NCI-H2107 (cell line): ENCODE measurements at regions not wholly inside any gene's neighbourhood (a gene's known extent, or its start where the extent isn't known, plus 50 kb on each side); places are given as distances from the start of the nearest gene placed in this dataset.

Source experiments
- DNase-seq: peaks from one replicate; lab custom pipeline; 2025; lab: John Stamatoyannopoulos, UW

DNA sequence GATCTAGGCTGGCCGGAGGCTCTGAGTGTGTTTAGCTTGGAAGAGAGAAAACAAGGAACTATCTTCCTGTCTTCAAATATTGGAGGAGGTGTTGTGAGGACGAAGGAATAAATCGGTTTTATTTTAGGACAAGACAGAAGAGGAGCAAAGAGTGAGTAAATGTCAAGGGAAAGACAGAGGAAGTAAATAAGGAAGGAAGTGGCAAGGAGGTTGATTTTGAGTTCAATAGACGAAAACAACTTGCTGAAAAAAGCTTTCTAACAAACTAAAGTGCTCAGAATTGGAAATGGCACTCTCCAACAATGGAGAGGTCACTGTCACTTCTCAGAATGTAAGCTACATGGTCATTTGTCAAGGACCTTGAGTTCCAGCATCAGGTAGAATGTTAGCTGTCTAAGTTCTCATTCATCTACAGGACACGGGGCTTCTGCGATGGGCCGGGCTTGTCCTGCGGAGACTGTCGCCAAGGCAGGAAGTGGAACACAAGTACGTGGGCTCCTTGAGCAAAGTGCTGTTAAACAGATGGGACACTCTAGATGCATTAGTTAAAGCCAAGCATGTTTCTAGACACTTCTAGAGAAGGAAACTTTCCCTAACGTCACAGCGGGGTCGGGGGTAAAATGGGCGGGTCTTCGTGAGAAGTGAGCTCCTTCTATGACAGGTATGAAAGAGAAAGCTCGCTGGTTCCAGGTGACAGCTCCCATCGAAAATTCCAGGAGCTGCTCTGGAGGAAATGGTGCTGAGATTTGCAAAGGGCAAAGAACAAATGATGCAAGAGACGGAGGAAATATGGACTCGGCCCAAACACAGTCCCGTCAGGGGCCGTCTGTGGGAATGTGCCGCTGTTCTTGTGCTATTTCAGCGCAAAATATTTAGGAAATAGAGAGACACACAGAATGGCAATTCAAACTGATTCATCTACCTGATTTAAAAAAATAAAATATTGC, 103.9 kb upstream of the UBL3 start:
- no peak for DNase-seq

DNA sequence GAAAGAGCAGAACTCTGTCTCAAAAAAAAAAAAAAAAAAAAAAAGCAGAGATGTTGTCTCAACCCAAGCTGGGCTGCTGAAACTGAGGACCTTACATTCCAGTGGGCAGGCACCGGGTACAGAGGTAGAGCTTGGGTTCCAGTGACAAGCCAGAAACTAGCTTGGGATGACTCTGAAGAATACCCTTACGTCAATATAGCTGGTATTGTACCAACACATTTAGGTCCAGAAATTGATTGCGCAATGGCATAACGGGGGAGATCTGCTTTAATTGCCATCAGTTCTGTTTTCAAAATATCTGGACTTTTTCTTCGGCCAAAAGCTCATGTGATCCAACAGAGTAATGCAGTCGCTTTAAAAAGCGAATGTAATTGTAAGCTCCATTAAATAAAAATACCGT, 103.1 kb upstream of the UBL3 start:
- no peak for DNase-seq

- no peak for DNase-seq
These were observed 101.8 kb upstream of the UBL3 start for GRCh38 chr13:29952245-29952644.

DNA sequence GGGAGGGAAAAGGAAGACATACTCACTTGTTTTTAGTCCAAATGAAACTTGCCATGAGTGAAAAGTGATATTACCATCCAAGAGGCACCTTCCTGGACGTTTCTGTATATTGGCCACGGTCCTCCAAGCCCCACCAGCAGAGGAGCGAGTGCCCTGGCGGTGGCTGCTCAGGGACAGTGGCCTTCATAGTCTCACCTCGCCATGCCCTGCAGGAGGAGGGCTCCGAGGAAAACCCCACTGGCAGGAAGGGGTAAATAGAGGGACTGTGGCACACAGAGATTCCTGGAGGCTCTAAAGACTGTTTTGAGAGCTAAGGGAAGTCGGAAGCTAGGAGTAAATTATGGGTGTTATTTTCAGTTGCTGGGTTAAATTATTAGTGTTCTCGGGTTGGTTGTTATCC, 98.4 kb upstream of the UBL3 start:
- no peak for DNase-seq

- no peak for DNase-seq
These were observed 97.8 kb upstream of the UBL3 start for GRCh38 chr13:29948244-29948643.

DNA sequence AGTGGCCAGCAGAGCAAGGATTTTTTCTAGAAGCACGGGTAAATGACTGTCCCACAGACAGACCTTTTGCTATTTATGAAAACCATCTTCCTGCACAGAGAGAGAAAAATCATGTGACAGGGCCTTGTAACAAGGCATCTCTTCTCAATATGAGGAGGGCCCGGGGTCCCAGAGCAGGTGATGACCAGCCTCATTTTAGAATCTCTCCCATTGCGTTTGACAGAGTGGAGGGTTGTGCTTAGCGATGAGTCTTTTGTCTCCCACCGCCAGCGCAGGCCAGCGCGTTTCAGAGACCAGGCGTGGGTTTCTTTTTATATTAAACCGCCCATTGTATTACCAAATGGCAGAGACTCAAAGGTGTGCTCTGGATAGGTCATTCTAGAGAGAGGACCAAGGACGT, 97.4 kb upstream of the UBL3 start:
- DNase-seq = no peak

- DNase-seq = no peak
These were observed 95.7 kb upstream of the UBL3 start for GRCh38 chr13:29946093-29946492.

- no peak for DNase-seq
These were observed 93.3 kb upstream of the UBL3 start for GRCh38 chr13:29943686-29944085.

DNA sequence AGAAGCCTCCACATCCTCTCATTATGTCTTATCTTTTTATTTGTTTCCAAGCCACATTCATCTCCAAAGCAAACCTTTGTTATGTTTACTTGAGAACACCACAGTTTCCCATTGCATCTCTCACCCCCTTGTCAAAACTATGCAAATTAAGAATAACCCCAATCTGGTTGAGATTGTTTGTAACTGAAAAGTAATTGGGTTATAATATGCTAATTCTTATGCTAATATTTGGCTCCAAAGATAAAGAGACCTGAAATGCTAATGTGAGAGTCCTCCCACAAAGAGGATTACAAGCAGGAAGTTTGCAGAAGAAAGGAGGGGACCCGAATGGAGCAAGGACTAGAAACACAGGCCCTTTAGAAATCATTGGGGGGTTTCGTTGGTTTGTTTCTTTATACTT, 92.9 kb upstream of the UBL3 start:
- DNase-seq = no peak

GRCh38 chr13:29940715-29941114, 90.3 kb upstream of the UBL3 start:
- DNase-seq = no peak

DNA sequence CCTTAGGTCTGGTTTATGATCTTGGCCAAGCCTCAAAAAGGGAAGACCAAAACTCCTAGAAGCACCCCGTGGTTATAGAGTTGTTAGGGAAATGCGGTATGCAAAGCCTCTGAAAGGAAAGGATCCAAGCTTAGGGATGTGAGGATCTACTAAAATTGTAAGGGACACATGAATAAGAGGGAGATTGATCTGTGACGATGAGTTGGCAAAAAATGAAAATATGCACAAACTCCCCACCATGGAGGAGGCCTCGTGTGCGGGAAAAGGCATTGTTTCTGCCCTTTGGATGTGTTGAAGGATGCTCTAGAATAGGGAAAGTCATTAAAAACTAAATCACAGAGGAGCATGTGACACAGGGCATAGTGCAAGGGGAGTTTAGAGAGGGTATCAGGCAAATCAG, 88.7 kb upstream of the UBL3 start:
- DNase-seq = no peak

DNA sequence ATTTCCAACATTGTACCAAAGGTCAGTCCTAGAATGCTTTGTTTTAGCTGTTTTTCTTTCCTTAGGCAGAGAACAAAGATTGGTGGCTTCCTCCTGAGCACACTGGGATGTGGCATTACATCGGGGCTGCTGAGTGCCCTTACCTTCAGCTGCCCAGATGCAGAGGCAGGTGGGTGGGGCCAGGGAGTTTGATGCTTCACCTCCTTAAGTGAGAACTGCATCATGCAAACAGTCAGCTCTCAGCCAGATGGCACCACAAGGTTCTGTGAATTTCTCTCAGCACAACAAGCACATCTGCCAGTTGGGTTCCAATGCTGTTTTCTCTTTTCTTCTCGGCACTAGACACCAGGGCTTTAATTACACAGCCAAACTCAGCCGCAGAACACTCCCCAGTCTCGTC, 87.4 kb upstream of the UBL3 start:
- peak; percentile 20 for DNase-seq

DNA sequence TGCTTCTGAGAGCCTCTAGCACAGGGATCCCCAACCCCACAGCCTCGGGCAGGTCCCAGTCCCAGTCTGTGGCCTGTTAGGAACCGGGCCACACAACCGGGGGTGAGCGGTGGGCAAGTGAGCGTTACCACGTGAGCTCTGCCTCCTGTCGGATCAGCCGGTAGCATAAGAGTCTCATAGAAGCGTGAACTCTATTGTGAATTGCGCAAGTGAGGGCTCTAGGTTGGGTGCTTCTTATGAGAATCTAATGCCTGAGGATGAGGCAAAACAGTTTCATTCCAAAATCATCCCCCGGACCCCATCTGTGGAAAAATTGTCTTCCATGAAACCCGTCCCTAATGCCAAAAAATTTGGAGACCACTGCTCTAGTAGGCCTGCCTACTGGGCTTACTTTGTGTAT, 87.0 kb upstream of the UBL3 start:
- no peak for DNase-seq

- no peak for DNase-seq
These were observed 86.5 kb upstream of the UBL3 start for GRCh38 chr13:29936956-29937355.

GRCh38 chr13:29936051-29936813, 85.8 kb upstream of the UBL3 start:
- DNase-seq = no peak

DNA sequence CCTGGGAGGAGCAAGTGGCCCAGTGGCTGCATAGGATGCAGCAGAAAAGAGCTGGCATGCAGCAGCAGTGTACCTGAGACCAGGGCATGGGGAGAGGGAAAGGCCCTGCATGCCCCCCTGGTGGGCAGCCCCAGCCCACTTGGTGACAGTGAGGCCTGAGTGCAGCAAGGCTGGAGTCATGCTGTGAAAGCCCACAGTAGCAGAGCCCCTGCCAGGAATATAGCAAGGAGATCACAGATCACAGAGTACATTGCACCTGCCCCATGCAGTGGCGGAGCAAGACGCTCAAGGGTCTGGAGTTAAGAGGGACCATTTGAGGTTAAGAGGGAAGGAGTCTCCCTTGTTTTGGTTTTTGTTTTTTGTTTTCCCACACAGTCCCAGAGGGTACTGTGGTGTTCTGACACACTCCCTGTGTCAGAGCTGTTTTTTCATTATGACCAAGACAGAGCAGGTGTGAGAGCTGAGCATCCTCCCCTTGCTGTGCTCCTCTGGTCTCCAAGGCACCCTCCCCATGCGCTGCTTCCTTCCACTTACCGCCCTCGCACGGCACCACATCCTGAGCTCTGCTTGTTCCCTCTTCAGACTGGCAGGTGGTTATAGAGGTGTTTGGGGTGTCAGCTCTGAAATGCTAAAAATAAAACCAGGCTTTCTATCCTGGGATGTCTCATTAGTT, 85.0 kb upstream of the UBL3 start:
- peak; percentile 78 for DNase-seq

GRCh38 chr13:29934531-29935308, 84.3 kb upstream of the UBL3 start:
- peak; percentile 6 for DNase-seq

- DNase-seq = no peak
These were observed 83.0 kb upstream of the UBL3 start for GRCh38 chr13:29933401-29933800.

- DNase-seq = no peak
These were observed 81.3 kb upstream of the UBL3 start for GRCh38 chr13:29931696-29932095.

- no peak for DNase-seq
These were observed 78.8 kb upstream of the UBL3 start for GRCh38 chr13:29929062-29929847.

DNA sequence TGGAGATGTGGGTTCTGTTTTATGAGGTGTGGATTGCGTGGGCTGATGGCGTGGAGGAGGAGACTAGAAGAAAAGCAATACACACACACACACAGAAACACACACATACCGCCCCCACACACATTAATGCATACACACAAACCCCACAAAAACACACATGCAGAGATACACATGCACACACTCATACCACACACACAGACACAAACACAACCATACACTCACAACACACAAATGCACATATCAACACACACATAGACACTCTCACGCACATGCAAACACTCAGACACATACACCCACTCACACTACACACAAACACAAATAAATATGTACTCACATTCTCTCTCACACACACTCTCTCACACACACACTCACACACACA, 75.7 kb upstream of the UBL3 start:
- DNase-seq = no peak
